ENCODE measurements at regions not wholly inside any gene's neighbourhood (a gene's known extent, or its start where the extent isn't known, plus 50 kb on each side); places are given as distances from the start of the nearest gene placed in this dataset.

- TF ChIP-seq CHD4 (IDR thresholded peaks at IDR 0.05; ENCODE audit: borderline replicate concordance) (no peak), BCL3 (IDR thresholded peaks at IDR 0.05) (no peak), RFX5 (IDR thresholded peaks at IDR 0.05) (no peak), CHD2 (IDR thresholded peaks at IDR 0.05; ENCODE audit: low read length, partially characterized antibody) (no peak), CTCF (IDR thresholded peaks at IDR 0.05) (no peak), ZFP36 (IDR thresholded peaks at IDR 0.05; ENCODE audit: borderline replicate concordance, partially characterized antibody) (no peak), CBX2 (IDR thresholded peaks at IDR 0.05; ENCODE audit: borderline replicate concordance, low read depth) (no peak), KDM1A (IDR thresholded peaks at IDR 0.05; ENCODE audit: low read depth) (no peak), HOXB13 (CRISPR knock-in tag; IDR thresholded peaks at IDR 0.05; ENCODE audit: low read depth) (no peak), ATOH8 (CRISPR knock-in tag; IDR thresholded peaks at IDR 0.05; ENCODE audit: low read depth) (no peak), NR3C1 (IDR thresholded peaks at IDR 0.05) (no peak), TFCP2L1 (CRISPR knock-in tag; IDR thresholded peaks at IDR 0.05) (no peak), MAFK (IDR thresholded peaks at IDR 0.05; ENCODE audit: partially characterized antibody) (no peak)
- TF ChIP-seq, protein P1, sequence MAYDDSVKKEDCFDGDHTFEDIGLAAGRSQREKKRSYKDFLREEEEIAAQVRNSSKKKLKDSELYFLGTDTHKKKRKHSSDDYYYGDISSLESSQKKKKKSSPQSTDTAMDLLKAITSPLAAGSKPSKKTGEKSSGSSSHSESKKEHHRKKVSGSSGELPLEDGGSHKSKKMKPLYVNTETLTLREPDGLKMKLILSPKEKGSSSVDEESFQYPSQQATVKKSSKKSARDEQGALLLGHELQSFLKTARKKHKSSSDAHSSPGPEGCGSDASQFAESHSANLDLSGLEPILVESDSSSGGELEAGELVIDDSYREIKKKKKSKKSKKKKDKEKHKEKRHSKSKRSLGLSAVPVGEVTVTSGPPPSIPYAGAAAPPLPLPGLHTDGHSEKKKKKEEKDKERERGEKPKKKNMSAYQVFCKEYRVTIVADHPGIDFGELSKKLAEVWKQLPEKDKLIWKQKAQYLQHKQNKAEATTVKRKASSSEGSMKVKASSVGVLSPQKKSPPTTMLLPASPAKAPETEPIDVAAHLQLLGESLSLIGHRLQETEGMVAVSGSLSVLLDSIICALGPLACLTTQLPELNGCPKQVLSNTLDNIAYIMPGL (CRISPR knock-in tag; IDR thresholded peaks at IDR 0.05; ENCODE audit: borderline replicate concordance), result no peak
- ChIA-PET CTCF (no interaction called here), POLR2A (no interaction called here)
- DNase-seq (ENCODE audit: low read depth in 1 of 2, low spot score in 1 of 2) (no peak), FAIRE-seq (no peak), ATAC-seq (no peak)
- Histone ChIP-seq H3K9me3 (no peaks in the 10 kb centered on the region), H3K4me2 (no peak overlapping the region), H3K27ac (no peak overlapping the region), H3K4me1 (no peaks in the 10 kb centered on the region), H3K4me3 (no peak overlapping the region)
Measured at GRCh38 chr4:141290771-141291170, 70.1 kb downstream of the ZNF330 start.

DNA sequence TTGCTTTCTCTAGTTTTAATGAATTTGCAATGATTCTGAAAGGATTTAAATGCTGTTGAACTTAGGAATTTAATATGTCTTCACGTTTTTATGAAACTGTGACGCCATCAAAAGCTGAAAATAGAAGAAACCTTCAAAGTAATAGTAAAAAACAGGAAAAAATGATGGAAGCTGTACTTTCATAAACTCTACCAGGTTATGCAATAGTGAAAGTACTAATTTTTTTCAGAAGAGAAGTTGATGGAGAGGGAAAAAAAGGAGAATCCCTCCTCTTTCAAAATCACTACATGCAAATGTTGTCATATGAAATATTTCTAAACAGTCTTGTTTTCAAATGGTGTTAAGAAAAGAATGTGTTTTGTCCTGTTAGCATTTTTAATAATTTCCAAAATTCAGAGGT is 73.6 kb downstream of the ZNF330 start:
- no peak for ATAC-seq

More for the DNA sequence above, 73.6 kb downstream of the ZNF330 start:
- no peak overlapping the region for H3K27ac ChIP-seq
- no peak overlapping the region for H3K4me2 ChIP-seq
- no peak for DNase-seq (ENCODE audit: low read depth in 1 of 2, low spot score in 1 of 2)
- WGBS (ENCODE audit: missing lambda C conversion rate), result 66% methylated on average over 2 of the region's 2 CpGs
- no peak overlapping the region for H3K4me3 ChIP-seq
- H3K4me1 ChIP-seq, result no peaks in the 10 kb centered on the region
- no peaks in the 10 kb centered on the region for H3K9me3 ChIP-seq
- TF ChIP-seq RCOR1 (IDR thresholded peaks at IDR 0.05; ENCODE audit: low read depth, low read length) (no peak), ZC3H11A (IDR thresholded peaks at IDR 0.05) (no peak), HEYL (CRISPR knock-in tag; IDR thresholded peaks at IDR 0.05) (no peak), MAZ (IDR thresholded peaks at IDR 0.05; ENCODE audit: borderline replicate concordance, low read depth, low read length) (no peak), MAFK (IDR thresholded peaks at IDR 0.05; ENCODE audit: partially characterized antibody) (no peak), BCL3 (IDR thresholded peaks at IDR 0.05) (no peak), SREBF2 (IDR thresholded peaks at IDR 0.05) (no peak), CHD4 (IDR thresholded peaks at IDR 0.05; ENCODE audit: borderline replicate concordance) (no peak), EHMT2 (IDR thresholded peaks at IDR 0.05; ENCODE audit: low read depth) (no peak), NR3C1 (IDR thresholded peaks at IDR 0.05) (no peak), JUNB (IDR thresholded peaks at IDR 0.05) (no peak), RFX5 (IDR thresholded peaks at IDR 0.05) (no peak), ZSCAN20 (CRISPR knock-in tag; IDR thresholded peaks at IDR 0.05) (no peak), KDM5A (IDR thresholded peaks at IDR 0.05) (no peak), HOXB13 (CRISPR knock-in tag; IDR thresholded peaks at IDR 0.05; ENCODE audit: low read depth) (no peak), HOXB5 (CRISPR knock-in tag; IDR thresholded peaks at IDR 0.05) (no peak)
- TF ChIP-seq, protein P2, sequence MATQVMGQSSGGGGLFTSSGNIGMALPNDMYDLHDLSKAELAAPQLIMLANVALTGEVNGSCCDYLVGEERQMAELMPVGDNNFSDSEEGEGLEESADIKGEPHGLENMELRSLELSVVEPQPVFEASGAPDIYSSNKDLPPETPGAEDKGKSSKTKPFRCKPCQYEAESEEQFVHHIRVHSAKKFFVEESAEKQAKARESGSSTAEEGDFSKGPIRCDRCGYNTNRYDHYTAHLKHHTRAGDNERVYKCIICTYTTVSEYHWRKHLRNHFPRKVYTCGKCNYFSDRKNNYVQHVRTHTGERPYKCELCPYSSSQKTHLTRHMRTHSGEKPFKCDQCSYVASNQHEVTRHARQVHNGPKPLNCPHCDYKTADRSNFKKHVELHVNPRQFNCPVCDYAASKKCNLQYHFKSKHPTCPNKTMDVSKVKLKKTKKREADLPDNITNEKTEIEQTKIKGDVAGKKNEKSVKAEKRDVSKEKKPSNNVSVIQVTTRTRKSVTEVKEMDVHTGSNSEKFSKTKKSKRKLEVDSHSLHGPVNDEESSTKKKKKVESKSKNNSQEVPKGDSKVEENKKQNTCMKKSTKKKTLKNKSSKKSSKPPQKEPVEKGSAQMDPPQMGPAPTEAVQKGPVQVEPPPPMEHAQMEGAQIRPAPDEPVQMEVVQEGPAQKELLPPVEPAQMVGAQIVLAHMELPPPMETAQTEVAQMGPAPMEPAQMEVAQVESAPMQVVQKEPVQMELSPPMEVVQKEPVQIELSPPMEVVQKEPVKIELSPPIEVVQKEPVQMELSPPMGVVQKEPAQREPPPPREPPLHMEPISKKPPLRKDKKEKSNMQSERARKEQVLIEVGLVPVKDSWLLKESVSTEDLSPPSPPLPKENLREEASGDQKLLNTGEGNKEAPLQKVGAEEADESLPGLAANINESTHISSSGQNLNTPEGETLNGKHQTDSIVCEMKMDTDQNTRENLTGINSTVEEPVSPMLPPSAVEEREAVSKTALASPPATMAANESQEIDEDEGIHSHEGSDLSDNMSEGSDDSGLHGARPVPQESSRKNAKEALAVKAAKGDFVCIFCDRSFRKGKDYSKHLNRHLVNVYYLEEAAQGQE (IDR thresholded peaks at IDR 0.05), result no peak
- ChIA-PET POLR2A (no interaction called here), CTCF (no interaction called here)
- FAIRE-seq, result no peak
